NCI-H187 (cell line): ENCODE measurements at regions not wholly inside any gene's neighbourhood (a gene's known extent, or its start where the extent isn't known, plus 50 kb on each side); places are given as distances from the start of the nearest gene placed in this dataset.

Source experiments
- DNase-seq, 2 experiments: peaks; one replicate each; lab custom pipeline; 2025; lab: John Stamatoyannopoulos, UW

- DNase-seq = no peak
Measured at GRCh38 chr5:174596429-174596828, 128.0 kb upstream of the MSX2 start.

GRCh38 chr5:174599992-174600391 lies 124.4 kb upstream of the MSX2 start:
- no peak for DNase-seq

- no peak for DNase-seq
Measured at GRCh38 chr5:174601946-174602345, 122.4 kb upstream of the MSX2 start.

- DNase-seq = no peak
Measured at GRCh38 chr5:174606153-174606552, 118.2 kb upstream of the MSX2 start.

- DNase-seq = no peak
Measured at GRCh38 chr5:174606646-174607045, 117.7 kb upstream of the MSX2 start.

- DNase-seq = no peak
Measured at GRCh38 chr5:174607205-174607604, 117.2 kb upstream of the MSX2 start.

GRCh38 chr5:174607916-174608315 lies 116.5 kb upstream of the MSX2 start:
- no peak for DNase-seq

- no peak for DNase-seq
Measured at GRCh38 chr5:174608631-174609097, 115.7 kb upstream of the MSX2 start.

GRCh38 chr5:174609116-174609515 lies 115.3 kb upstream of the MSX2 start:
- no peak for DNase-seq

GRCh38 chr5:174610968-174611367 lies 113.4 kb upstream of the MSX2 start:
- DNase-seq = no peak

GRCh38 chr5:174612686-174613085 lies 111.7 kb upstream of the MSX2 start:
- no peak for DNase-seq

GRCh38 chr5:174614500-174615135 lies 109.8 kb upstream of the MSX2 start:
- no peak for DNase-seq

- DNase-seq = no peak
Measured at GRCh38 chr5:174616036-174616435, 108.3 kb upstream of the MSX2 start.

GRCh38 chr5:174617285-174617684 lies 107.1 kb upstream of the MSX2 start:
- DNase-seq = no peak

GRCh38 chr5:174617910-174618309 lies 106.5 kb upstream of the MSX2 start:
- no peak for DNase-seq

GRCh38 chr5:174618589-174618988 lies 105.8 kb upstream of the MSX2 start:
- no peak for DNase-seq

GRCh38 chr5:174622067-174622466 lies 102.3 kb upstream of the MSX2 start:
- no peak for DNase-seq

GRCh38 chr5:174623018-174623417 lies 101.4 kb upstream of the MSX2 start:
- DNase-seq = no peak

GRCh38 chr5:174623433-174624019 lies 100.9 kb upstream of the MSX2 start:
- peak; percentile 76 to 78 for DNase-seq

GRCh38 chr5:174624733-174625522 lies 99.5 kb upstream of the MSX2 start:
- DNase-seq = no peak

GRCh38 chr5:174625591-174626350 lies 98.6 kb upstream of the MSX2 start:
- peak; percentile 45 to 50 for DNase-seq

GRCh38 chr5:174626369-174626920 lies 97.9 kb upstream of the MSX2 start:
- no peak for DNase-seq
